ENCODE measurements at regions not wholly inside any gene's neighbourhood (a gene's known extent, or its start where the extent isn't known, plus 50 kb on each side); places are given as distances from the start of the nearest gene placed in this dataset.
A peak's percentile ranks its signal among the peaks of the same experiment; 100 is the strongest.

DNA sequence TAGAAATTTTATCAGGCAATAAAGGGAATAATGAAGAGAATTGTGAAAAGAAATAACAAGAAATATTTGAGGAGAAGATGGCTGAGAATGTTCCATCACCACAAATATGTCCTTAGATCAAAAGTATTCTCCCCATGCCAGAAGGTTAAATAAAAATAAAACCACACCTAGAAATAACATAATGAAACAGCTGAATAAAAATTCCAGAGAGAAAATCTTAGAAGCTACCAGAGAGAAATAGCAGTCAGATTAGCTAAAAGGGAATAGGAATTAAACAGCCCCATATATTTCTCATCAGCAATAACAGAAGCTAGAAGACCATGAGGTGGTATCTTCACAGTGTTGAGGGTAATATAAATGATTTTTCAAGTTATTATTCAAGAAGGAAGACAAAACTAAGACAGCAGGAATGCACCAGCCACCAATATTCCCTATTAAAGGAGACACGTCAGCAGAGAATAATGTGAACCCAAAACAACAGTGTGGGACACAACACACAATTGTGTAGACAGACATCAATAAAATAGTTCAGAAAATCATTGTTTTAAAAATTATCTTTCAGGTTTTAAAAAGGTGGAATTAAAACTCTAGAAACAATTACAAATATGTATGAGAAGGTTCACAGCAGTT is 82.0 kb upstream of the NEDD4L start:
- no peaks in the 10 kb centered on the region for H3K27me3 ChIP-seq
- no peak overlapping the region for H3K4me3 ChIP-seq
- H3K27ac ChIP-seq = no peak overlapping the region
- H3K9me3 ChIP-seq = no peaks in the 10 kb centered on the region
- H3K4me1 ChIP-seq = no peaks in the 10 kb centered on the region
- TF ChIP-seq, protein P1, sequence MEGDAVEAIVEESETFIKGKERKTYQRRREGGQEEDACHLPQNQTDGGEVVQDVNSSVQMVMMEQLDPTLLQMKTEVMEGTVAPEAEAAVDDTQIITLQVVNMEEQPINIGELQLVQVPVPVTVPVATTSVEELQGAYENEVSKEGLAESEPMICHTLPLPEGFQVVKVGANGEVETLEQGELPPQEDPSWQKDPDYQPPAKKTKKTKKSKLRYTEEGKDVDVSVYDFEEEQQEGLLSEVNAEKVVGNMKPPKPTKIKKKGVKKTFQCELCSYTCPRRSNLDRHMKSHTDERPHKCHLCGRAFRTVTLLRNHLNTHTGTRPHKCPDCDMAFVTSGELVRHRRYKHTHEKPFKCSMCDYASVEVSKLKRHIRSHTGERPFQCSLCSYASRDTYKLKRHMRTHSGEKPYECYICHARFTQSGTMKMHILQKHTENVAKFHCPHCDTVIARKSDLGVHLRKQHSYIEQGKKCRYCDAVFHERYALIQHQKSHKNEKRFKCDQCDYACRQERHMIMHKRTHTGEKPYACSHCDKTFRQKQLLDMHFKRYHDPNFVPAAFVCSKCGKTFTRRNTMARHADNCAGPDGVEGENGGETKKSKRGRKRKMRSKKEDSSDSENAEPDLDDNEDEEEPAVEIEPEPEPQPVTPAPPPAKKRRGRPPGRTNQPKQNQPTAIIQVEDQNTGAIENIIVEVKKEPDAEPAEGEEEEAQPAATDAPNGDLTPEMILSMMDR (IDR thresholded peaks at IDR 0.05) = no peak
- no peaks in the 10 kb centered on the region for H3K36me3 ChIP-seq
- DNase-seq (ENCODE audit: low spot score) = no peak

GRCh38 chr18:57961411-57961810 is 82.6 kb upstream of the NEDD4L start:
- no peaks in the 10 kb centered on the region for H3K9me3 ChIP-seq

GRCh38 chr18:57959278-57959677 is 84.7 kb upstream of the NEDD4L start:
- Histone ChIP-seq H3K27me3 (no peaks in the 10 kb centered on the region), H3K9me3 (no peaks in the 10 kb centered on the region), H3K4me3 (no peak overlapping the region), H3K36me3 (no peaks in the 10 kb centered on the region), H3K4me1 (no peaks in the 10 kb centered on the region), H3K27ac (no peak overlapping the region)
- no peak for DNase-seq (ENCODE audit: low spot score)
- TF ChIP-seq, protein P1 (IDR thresholded peaks at IDR 0.05) = peak in 1 of 2 donors; percentile 16

More at GRCh38 chr18:57961411-57961810, 82.6 kb upstream of the NEDD4L start:
- Histone ChIP-seq H3K27ac (no peak overlapping the region), H3K4me1 (no peaks in the 10 kb centered on the region), H3K4me3 (no peak overlapping the region), H3K36me3 (no peaks in the 10 kb centered on the region), H3K27me3 (no peaks in the 10 kb centered on the region)
- TF ChIP-seq, protein P1 (IDR thresholded peaks at IDR 0.05) = no peak
- DNase-seq (ENCODE audit: low spot score) = no peak

DNA sequence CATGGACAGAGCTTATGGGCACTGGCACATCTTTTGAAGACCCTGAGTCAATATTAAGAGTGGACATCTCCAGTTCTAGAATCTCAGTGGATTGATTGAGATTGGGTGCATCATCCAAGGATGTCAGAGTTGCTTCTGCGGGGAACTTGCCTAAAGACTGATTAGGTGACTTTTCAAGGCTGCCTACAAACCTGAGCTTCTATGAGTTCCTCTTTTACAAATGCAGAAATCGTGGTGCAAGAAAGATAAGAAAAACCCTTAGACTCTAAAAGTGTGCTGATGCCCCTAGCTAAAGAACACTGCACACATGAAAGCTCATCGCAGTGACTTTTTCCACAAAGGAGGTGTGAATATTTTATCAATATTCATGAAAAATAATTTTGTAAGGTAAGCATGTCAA is 86.8 kb upstream of the NEDD4L start:
- TF ChIP-seq, protein P1 (IDR thresholded peaks at IDR 0.05) = no peak
- no peaks in the 10 kb centered on the region for H3K9me3 ChIP-seq
- no peaks in the 10 kb centered on the region for H3K4me1 ChIP-seq
- no peaks in the 10 kb centered on the region for H3K36me3 ChIP-seq
- no peak for DNase-seq (ENCODE audit: low spot score)
- no peak overlapping the region for H3K27ac ChIP-seq
- no peak overlapping the region for H3K4me3 ChIP-seq
- H3K27me3 ChIP-seq = no peaks in the 10 kb centered on the region

DNA sequence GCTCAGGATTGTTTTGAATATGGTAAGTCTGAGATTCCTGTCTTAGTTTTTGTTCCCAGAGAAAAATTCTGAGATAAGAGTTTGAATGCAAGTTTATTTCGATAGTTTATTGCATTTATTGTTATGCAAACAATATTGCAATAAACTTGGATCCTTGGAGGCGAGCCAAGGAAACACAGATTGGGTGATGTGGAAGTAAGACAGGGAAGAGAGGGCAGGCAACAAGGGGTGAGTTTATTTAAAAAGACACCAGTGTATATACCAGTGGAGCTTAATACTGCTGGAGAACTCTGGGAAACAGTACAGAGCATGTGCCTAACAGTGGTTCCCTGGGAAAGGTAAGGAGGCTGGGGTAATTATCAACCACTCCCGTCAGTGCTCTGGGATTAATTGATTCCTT is 87.5 kb upstream of the NEDD4L start:
- H3K9me3 ChIP-seq = no peaks in the 10 kb centered on the region
- H3K36me3 ChIP-seq = no peaks in the 10 kb centered on the region
- no peaks in the 10 kb centered on the region for H3K4me1 ChIP-seq
- no peak overlapping the region for H3K4me3 ChIP-seq
- no peak for DNase-seq (ENCODE audit: low spot score)
- TF ChIP-seq, protein P1 (IDR thresholded peaks at IDR 0.05) = no peak
- H3K27ac ChIP-seq = no peak overlapping the region
- H3K27me3 ChIP-seq = no peaks in the 10 kb centered on the region

DNA sequence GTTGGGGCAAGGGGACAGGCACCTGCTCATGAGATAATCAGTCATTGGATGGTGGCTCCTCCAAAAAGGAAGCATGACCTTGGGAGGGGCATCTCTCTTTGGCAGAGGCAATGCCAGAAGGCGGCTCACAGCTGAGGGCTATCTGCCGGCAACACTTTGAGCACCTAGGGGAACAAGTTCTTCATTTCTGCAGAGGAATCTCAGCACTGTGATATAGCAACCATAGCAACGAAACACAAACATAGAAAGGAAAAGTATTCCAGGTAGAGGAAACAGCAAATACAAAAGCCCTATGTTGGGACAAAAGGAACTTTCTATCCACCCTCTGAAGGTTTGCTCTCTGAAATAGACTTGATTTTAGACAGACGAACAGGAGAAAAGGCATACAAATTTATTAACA is 89.1 kb upstream of the NEDD4L start:
- H3K4me3 ChIP-seq = no peak overlapping the region
- no peak overlapping the region for H3K27ac ChIP-seq
- TF ChIP-seq, protein P1 (IDR thresholded peaks at IDR 0.05) = no peak
- H3K9me3 ChIP-seq = no peaks in the 10 kb centered on the region
- no peaks in the 10 kb centered on the region for H3K27me3 ChIP-seq
- no peak for DNase-seq (ENCODE audit: low spot score)
- H3K4me1 ChIP-seq = no peaks in the 10 kb centered on the region
- no peaks in the 10 kb centered on the region for H3K36me3 ChIP-seq
